ENCODE measurements at regions not wholly inside any gene's neighbourhood (a gene's known extent, or its start where the extent isn't known, plus 50 kb on each side); places are given as distances from the start of the nearest gene placed in this dataset.
"Not testable (repeated sequence)": the region's sequence is repeated elsewhere in the genome, so short reads cannot be mapped to it uniquely, and the experiment has no call there.

- Mint-ChIP-seq H3K27ac (no peak overlapping the region), H3K36me3 (ENCODE audit: low read depth) (no peaks in the 10 kb centered on the region), H3K4me1 (ENCODE audit: low read depth) (no peaks in the 10 kb centered on the region), H3K9me3 (no peaks in the 10 kb centered on the region), H3K4me3 (no peak overlapping the region), H3K27me3 (no peaks in the 10 kb centered on the region)
These were observed 290.5 kb upstream of the PROX1 start for GRCh38 chr1:213697192-213697802.

GRCh38 chr1:213698092-213698702 is 289.6 kb upstream of the PROX1 start:
- peaks cover 4% of the 10 kb centered on the region for H3K9me3 Mint-ChIP-seq
- H3K36me3 Mint-ChIP-seq (ENCODE audit: low read depth) = no peaks in the 10 kb centered on the region
- H3K4me1 Mint-ChIP-seq (ENCODE audit: low read depth) = no peaks in the 10 kb centered on the region
- no peak overlapping the region for H3K27ac Mint-ChIP-seq
- no peaks in the 10 kb centered on the region for H3K27me3 Mint-ChIP-seq
- no peak overlapping the region for H3K4me3 Mint-ChIP-seq

- no peaks in the 10 kb centered on the region for H3K36me3 Mint-ChIP-seq (ENCODE audit: low read depth)
- H3K27me3 Mint-ChIP-seq = no peaks in the 10 kb centered on the region
- H3K27ac Mint-ChIP-seq = no peak overlapping the region
These were observed 285.1 kb upstream of the PROX1 start for GRCh38 chr1:213702703-213703102.

GRCh38 chr1:213704941-213705340 is 282.8 kb upstream of the PROX1 start:
- H3K4me3 Mint-ChIP-seq = no peak overlapping the region
- no peaks in the 10 kb centered on the region for H3K27me3 Mint-ChIP-seq
- H3K36me3 Mint-ChIP-seq (ENCODE audit: low read depth) = no peaks in the 10 kb centered on the region
- H3K9me3 Mint-ChIP-seq = peaks cover 18% of the 10 kb centered on the region
- no peak overlapping the region for H3K27ac Mint-ChIP-seq
- H3K4me1 Mint-ChIP-seq (ENCODE audit: low read depth) = no peaks in the 10 kb centered on the region

More at GRCh38 chr1:213702703-213703102, 285.1 kb upstream of the PROX1 start:
- H3K4me1 Mint-ChIP-seq (ENCODE audit: low read depth) = no peaks in the 10 kb centered on the region
- peaks cover 8% of the 10 kb centered on the region for H3K9me3 Mint-ChIP-seq
- no peak overlapping the region for H3K4me3 Mint-ChIP-seq

GRCh38 chr1:213711833-213712490 is 275.8 kb upstream of the PROX1 start:
- H3K27me3 Mint-ChIP-seq; H3K4me1 Mint-ChIP-seq (ENCODE audit: low read depth); H3K27ac Mint-ChIP-seq; H3K36me3 Mint-ChIP-seq (ENCODE audit: low read depth); H3K4me3 Mint-ChIP-seq: not testable (repeated sequence)
- peaks cover 25% of the 10 kb centered on the region for H3K9me3 Mint-ChIP-seq

GRCh38 chr1:213714645-213715044 is 273.1 kb upstream of the PROX1 start:
- no peaks in the 10 kb centered on the region for H3K36me3 Mint-ChIP-seq (ENCODE audit: low read depth)
- H3K4me1 Mint-ChIP-seq (ENCODE audit: low read depth) = peaks cover 2% of the 10 kb centered on the region
- no peak overlapping the region for H3K4me3 Mint-ChIP-seq
- peaks cover 17% of the 10 kb centered on the region for H3K9me3 Mint-ChIP-seq
- no peaks in the 10 kb centered on the region for H3K27me3 Mint-ChIP-seq
- no peak overlapping the region for H3K27ac Mint-ChIP-seq

GRCh38 chr1:213715182-213715581 is 272.6 kb upstream of the PROX1 start:
- H3K27ac Mint-ChIP-seq = no peak overlapping the region
- no peak overlapping the region for H3K4me3 Mint-ChIP-seq
- no peaks in the 10 kb centered on the region for H3K27me3 Mint-ChIP-seq
- H3K36me3 Mint-ChIP-seq (ENCODE audit: low read depth) = no peaks in the 10 kb centered on the region
- H3K9me3 Mint-ChIP-seq = peaks cover 12% of the 10 kb centered on the region
- H3K4me1 Mint-ChIP-seq (ENCODE audit: low read depth) = peaks cover 2% of the 10 kb centered on the region

GRCh38 chr1:213719462-213719861 is 268.3 kb upstream of the PROX1 start:
- H3K36me3 Mint-ChIP-seq (ENCODE audit: low read depth) = no peaks in the 10 kb centered on the region
- H3K27me3 Mint-ChIP-seq = no peaks in the 10 kb centered on the region
- peaks cover 7% of the 10 kb centered on the region for H3K9me3 Mint-ChIP-seq
- no peak overlapping the region for H3K4me3 Mint-ChIP-seq
- no peak overlapping the region for H3K27ac Mint-ChIP-seq
- no peaks in the 10 kb centered on the region for H3K4me1 Mint-ChIP-seq (ENCODE audit: low read depth)

- H3K9me3 Mint-ChIP-seq = peaks cover 7% of the 10 kb centered on the region
- no peaks in the 10 kb centered on the region for H3K27me3 Mint-ChIP-seq
- no peaks in the 10 kb centered on the region for H3K4me1 Mint-ChIP-seq (ENCODE audit: low read depth)
- no peaks in the 10 kb centered on the region for H3K36me3 Mint-ChIP-seq (ENCODE audit: low read depth)
- no peak overlapping the region for H3K4me3 Mint-ChIP-seq
- no peak overlapping the region for H3K27ac Mint-ChIP-seq
These were observed 267.7 kb upstream of the PROX1 start for GRCh38 chr1:213720032-213720431.

GRCh38 chr1:213723187-213723586 is 264.6 kb upstream of the PROX1 start:
- Mint-ChIP-seq H3K36me3 (ENCODE audit: low read depth) (no peaks in the 10 kb centered on the region), H3K27me3 (no peaks in the 10 kb centered on the region), H3K27ac (no peak overlapping the region), H3K9me3 (peaks cover 7% of the 10 kb centered on the region), H3K4me1 (ENCODE audit: low read depth) (no peaks in the 10 kb centered on the region), H3K4me3 (no peak overlapping the region)

- Mint-ChIP-seq H3K4me1 (ENCODE audit: low read depth) (no peaks in the 10 kb centered on the region), H3K27me3 (no peaks in the 10 kb centered on the region), H3K36me3 (ENCODE audit: low read depth) (no peaks in the 10 kb centered on the region), H3K4me3 (no peak overlapping the region), H3K27ac (no peak overlapping the region), H3K9me3 (peaks cover 7% of the 10 kb centered on the region)
These were observed 262.9 kb upstream of the PROX1 start for GRCh38 chr1:213724640-213725536.

- no peaks in the 10 kb centered on the region for H3K4me1 Mint-ChIP-seq (ENCODE audit: low read depth)
- no peak overlapping the region for H3K27ac Mint-ChIP-seq
- no peaks in the 10 kb centered on the region for H3K27me3 Mint-ChIP-seq
- H3K4me3 Mint-ChIP-seq = no peak overlapping the region
- H3K36me3 Mint-ChIP-seq (ENCODE audit: low read depth) = no peaks in the 10 kb centered on the region
- peaks cover 13% of the 10 kb centered on the region for H3K9me3 Mint-ChIP-seq
These were observed 259.8 kb upstream of the PROX1 start for GRCh38 chr1:213727853-213728592.

GRCh38 chr1:213728593-213729536 is 258.9 kb upstream of the PROX1 start:
- H3K27ac Mint-ChIP-seq = no peak overlapping the region
- H3K4me3 Mint-ChIP-seq = no peak overlapping the region
- peaks cover 13% of the 10 kb centered on the region for H3K9me3 Mint-ChIP-seq
- H3K4me1 Mint-ChIP-seq (ENCODE audit: low read depth) = no peaks in the 10 kb centered on the region
- H3K36me3 Mint-ChIP-seq (ENCODE audit: low read depth) = no peaks in the 10 kb centered on the region
- H3K27me3 Mint-ChIP-seq = no peaks in the 10 kb centered on the region

All from stimulated activated naive CD8-positive, alpha-beta T cell treated with anti-CD3 and anti-CD28 coated beads, Interleukin-15, Interleukin-2, amounts not matched to agents 100 ng/mL and 50 ng/mL, for 24 hours (primary cell).